T-helper 1 cell (primary cell): ENCODE measurements at regions not wholly inside any gene's neighbourhood (a gene's known extent, or its start where the extent isn't known, plus 50 kb on each side); places are given as distances from the start of the nearest gene placed in this dataset.

Experiments used
- DNase-seq, 5 donors: peaks; one replicate each; pipeline ENCODE4 v3.0.0-alpha.2; 2012 to 2020

- DNase-seq: no peak
Measured at GRCh38 chr12:127290251-127290650, 976.7 kb upstream of the TMEM132C start.

GRCh38 chr12:127292736-127293135 lies 974.2 kb upstream of the TMEM132C start:
- DNase-seq: no peak

GRCh38 chr12:127293507-127294310 lies 973.3 kb upstream of the TMEM132C start:
- DNase-seq: peak in 2 of 5 donors; percentile 17 to 25

GRCh38 chr12:127294651-127295210 lies 972.2 kb upstream of the TMEM132C start:
- no peak for DNase-seq

GRCh38 chr12:127295630-127296029 lies 971.3 kb upstream of the TMEM132C start:
- DNase-seq: no peak

- DNase-seq: no peak
Measured at GRCh38 chr12:127296591-127296990, 970.4 kb upstream of the TMEM132C start.

GRCh38 chr12:127297327-127297726 lies 969.6 kb upstream of the TMEM132C start:
- no peak for DNase-seq

- no peak for DNase-seq
Measured at GRCh38 chr12:127300075-127300474, 966.9 kb upstream of the TMEM132C start.

GRCh38 chr12:127300753-127301152 lies 966.2 kb upstream of the TMEM132C start:
- DNase-seq: no peak

GRCh38 chr12:127301876-127302275 lies 965.1 kb upstream of the TMEM132C start:
- no peak for DNase-seq

GRCh38 chr12:127304751-127305725 lies 961.9 kb upstream of the TMEM132C start:
- no peak for DNase-seq

GRCh38 chr12:127306604-127307215 lies 960.3 kb upstream of the TMEM132C start:
- no peak for DNase-seq

GRCh38 chr12:127307528-127307927 lies 959.4 kb upstream of the TMEM132C start:
- no peak for DNase-seq

- no peak for DNase-seq
Measured at GRCh38 chr12:127308148-127308547, 958.8 kb upstream of the TMEM132C start.

GRCh38 chr12:127310548-127310947 lies 956.4 kb upstream of the TMEM132C start:
- DNase-seq: peak in 1 of 5 donors; percentile 11

- DNase-seq: no peak
Measured at GRCh38 chr12:127311720-127312364, 955.1 kb upstream of the TMEM132C start.

- DNase-seq: no peak
Measured at GRCh38 chr12:127324681-127325080, 942.3 kb upstream of the TMEM132C start.

GRCh38 chr12:127327986-127328385 lies 939.0 kb upstream of the TMEM132C start:
- DNase-seq: no peak

- no peak for DNase-seq
Measured at GRCh38 chr12:127328867-127329266, 938.1 kb upstream of the TMEM132C start.

GRCh38 chr12:127334365-127334764 lies 932.6 kb upstream of the TMEM132C start:
- no peak for DNase-seq

GRCh38 chr12:127334912-127335644 lies 931.9 kb upstream of the TMEM132C start:
- no peak for DNase-seq

GRCh38 chr12:127336416-127336815 lies 930.6 kb upstream of the TMEM132C start:
- DNase-seq: no peak
